NCI-H2227 treated with DMSO at 0.1 percent for 48 hours (cell line): ENCODE measurements at regions not wholly inside any gene's neighbourhood (a gene's known extent, or its start where the extent isn't known, plus 50 kb on each side); places are given as distances from the start of the nearest gene placed in this dataset.

ENCODE experiments used
- DNase-seq: peaks from one replicate; lab custom pipeline; 2025; lab: John Stamatoyannopoulos, UW

DNA sequence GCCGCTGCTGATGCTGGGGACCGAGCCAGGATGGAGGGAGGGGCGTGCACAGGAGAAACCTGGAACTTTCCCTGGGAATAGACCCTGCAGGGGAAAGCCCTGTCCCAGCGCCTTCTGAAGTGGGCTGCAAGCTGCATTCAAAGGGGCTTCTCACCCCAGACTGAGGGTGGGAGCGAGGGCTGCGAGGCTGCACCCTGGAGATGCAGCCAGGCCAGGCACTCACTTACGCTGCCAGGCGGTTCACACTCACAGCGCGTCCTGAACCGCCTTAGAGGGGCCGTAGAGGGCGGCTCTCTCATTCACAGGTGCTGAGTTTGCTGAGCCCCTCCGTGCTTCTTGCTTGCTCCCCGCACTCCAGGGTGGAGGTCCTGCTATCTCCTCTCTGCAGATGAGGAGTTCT lies 208.5 kb upstream of the C14orf180 start:
- no peak for DNase-seq

DNA sequence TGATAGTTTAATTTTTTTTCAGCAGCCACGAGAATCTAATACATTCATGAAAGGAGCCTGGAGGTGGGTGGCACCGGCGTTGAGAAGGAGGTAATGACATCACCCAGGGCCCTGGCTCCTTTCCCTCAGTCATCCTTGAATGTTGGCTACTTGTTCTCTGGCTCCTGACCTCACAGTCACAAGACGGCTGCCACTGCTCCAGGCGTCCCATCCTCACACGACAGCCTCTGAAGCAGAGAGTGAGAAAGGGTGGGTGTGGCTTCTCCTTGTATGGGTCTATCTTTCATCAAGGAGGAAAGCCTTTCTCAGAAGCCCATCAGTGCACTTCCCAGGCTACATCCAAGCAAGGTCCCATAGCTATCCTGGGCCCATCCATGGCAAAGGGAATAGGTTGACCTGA lies 207.6 kb upstream of the C14orf180 start:
- DNase-seq: no peak

GRCh38 chr14:104372390-104373054 lies 207.0 kb upstream of the C14orf180 start:
- DNase-seq: no peak

GRCh38 chr14:104373055-104373854 lies 206.3 kb upstream of the C14orf180 start:
- no peak for DNase-seq

DNA sequence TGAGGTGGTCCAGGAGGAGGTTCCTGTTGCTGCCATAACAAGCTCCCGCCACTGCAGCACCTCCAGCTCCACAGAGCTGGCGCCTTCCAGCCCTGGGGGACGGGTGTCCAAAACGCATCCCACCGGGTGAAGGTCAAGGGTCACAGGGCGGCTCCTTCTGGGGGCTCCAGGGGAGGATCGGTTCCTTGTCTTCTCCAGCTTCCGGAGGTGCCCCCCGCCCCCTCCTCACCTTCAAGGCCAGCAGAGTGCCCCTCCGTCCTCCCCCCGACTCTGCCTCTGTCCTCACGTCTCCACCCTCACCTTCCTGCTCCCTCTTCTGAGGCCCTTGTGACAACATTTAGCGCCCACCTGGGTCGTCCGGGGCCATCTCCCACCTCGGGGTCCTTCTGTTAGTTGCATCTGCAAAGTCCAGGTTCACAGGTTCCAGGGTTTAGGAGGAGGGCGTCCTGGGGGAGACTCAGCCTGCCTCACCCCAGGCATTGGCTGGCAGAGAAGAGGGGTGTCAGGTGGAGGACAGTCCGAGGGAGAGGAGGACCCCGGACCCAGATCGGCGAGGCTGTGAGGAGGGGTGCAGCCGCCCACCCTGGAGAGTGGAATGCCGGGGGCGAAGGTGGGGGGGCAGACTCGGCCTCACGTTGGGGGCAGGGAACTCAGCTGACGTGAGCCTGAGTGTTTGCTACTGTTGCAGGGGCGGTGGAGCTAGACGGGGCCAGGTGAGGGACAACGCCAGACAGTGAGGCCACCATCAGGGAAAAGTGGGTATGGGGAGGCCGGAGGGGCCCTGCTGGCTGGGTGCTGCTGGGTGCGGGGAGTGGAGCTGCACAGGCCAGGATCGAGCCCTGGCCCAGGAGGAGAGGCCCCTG lies 205.5 kb upstream of the C14orf180 start:
- no peak for DNase-seq

- no peak for DNase-seq
These were observed 204.9 kb upstream of the C14orf180 start for GRCh38 chr14:104374718-104375080.

DNA sequence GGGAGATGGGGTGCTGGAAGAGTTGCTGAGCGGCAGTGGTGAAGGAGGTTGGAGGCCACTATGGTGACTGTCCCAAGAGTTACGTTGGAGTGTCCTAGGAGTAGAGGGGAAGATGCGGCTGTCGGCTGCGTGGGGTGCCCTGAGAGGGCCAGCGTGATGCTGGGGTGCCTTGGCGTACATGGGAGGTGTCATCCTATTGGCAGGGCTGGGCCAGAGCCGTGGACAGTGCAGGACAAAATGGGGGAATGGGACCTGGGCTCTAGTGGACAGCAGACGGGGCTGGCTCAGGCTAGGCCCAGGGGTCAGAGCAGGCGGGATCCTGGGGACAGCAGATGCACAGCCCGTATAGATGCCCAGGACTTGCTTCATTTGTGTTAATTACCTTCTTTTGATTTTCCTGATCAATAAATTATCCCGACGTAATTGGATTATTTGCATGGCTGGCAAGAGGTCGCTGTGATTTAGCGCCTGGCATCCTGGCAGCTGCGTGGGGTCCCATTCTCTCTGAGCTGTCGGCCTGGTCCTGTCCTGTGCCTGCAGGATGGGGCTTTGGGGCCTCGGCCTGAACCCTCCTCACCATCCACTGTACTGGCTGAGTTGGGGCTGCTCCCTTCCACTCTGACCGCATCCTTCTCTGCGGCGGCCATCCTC lies 203.9 kb upstream of the C14orf180 start:
- DNase-seq: no peak

DNA sequence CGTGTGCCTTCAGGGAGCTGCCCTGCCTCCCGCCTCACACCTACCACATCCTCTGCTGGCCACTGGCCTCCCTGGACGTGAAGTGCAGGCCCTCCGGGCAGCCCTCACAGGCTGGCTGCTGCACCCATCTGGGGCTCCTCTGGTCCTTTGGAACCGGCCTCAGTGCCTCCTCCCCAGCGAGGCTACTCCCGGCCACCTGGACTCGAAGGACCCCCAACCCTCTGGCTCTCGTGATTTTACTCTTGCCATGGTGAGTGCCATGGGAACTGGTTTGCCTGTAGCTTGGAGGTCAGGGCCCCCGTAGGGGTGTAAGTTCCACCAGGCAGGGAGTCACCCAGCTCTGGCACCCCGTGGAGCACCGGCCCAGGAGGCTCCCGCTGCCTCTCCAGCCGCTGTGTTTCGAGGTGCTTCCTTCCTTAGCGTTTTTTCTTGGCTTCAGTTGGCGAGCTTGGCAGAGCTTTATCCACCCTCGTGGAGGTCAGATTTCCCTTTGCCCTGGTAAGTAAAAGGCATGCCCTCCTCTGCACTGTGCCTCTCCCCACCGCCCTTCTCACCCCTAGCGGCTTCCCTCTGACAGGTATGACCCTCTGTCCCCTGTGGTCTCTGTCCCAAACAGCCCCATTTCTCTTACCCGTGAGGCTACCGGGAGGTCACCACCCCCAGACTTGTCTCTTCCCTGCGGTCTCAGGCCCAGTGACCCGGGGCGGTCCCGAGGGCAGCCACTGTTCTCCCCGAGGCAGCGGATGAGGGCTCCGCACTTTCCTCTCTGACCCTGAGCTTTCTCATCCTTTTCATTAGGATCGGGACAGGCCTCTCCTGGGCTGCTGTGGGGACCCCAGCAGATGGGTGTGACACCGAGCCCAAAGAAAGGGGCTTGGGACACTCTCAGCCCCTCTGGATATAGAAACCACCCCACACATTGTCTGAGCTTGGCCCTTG lies 203.1 kb upstream of the C14orf180 start:
- DNase-seq: no peak

GRCh38 chr14:104377256-104377655 lies 202.3 kb upstream of the C14orf180 start:
- DNase-seq: no peak

DNA sequence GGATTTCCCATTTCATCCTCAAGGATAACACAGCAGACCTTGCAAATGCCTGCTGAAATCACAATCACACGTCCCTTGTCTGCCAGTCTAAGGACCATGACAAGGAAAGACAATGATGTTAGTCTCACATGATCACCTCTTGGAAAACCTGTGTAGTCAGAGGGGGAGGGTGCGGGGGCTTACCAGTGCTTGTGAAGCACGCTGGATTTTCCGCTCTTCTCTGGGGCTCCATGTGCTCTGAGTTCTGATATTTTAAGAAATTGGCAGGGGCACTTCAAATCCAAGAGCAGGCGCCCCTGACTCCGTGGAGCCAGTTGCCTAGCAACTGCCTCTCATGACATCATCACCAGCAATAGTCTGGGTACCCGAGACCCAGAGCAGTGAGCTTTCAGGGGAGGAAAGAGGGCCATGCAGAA lies 200.9 kb upstream of the C14orf180 start:
- peak; percentile 18 for DNase-seq

GRCh38 chr14:104382361-104383087 lies 197.0 kb upstream of the C14orf180 start:
- DNase-seq: no peak

GRCh38 chr14:104383088-104383995 lies 196.2 kb upstream of the C14orf180 start:
- peak; percentile 38 for DNase-seq

DNA sequence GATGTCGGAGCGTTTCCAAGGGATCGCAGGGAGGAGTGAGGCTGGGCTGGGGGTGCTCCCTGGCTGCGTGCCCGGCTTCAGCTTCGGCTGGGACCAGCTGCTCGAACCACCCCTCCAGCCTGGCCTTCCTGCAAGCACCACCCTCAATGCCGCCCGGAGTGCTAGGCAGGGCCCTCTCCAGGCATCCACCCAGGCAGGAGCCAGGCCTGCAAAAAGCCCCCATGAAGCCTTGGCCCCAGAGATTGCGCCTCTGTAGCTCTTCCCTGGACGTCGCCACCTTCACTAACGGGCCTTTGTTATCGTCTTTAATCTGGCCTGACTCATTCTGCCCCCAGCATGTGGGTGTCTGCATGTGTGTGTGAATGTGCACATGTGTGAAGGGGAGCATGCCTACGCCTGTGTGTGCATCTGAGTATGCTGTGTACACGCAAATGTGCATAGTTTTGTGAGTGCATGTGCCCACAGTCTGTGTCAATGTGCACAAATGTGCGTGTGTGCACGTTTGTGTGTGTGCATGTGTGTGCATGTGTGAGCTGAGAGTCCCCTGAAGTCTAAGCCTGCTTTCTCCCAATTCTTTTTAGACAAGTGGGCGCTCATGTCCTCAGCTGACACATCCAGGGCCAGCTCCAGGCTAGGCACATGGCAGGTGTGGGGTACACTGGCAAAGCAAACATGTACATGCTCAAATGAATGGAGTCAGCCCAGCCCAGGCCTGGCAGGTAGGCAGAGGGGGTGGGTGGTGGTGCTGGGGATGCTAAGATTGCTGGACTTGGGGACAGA lies 195.4 kb upstream of the C14orf180 start:
- peak; percentile 21 for DNase-seq

- DNase-seq: no peak
These were observed 194.8 kb upstream of the C14orf180 start for GRCh38 chr14:104384776-104385071.

DNA sequence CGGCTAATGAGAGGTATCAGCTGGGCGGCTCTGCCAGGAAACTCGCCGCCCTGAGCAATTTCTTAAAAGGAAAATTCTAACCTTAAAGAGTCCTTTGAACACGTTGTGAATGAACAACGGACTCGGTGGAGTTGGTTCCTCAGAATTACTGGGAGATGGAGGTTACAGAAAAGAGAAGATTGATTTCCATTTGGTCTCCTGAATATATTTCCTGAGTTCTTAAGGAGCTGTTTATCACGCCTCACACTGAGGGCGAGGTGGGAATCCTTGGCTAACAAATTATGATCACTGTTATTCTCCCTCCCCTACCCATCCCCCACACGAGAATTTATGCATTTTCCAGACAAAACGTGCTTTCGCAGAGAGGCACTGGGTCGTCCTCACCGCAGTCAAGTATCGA lies 194.5 kb upstream of the C14orf180 start:
- peak; percentile 60 for DNase-seq

- DNase-seq: no peak
These were observed 193.9 kb upstream of the C14orf180 start for GRCh38 chr14:104385531-104386101.

GRCh38 chr14:104386151-104386841 lies 193.3 kb upstream of the C14orf180 start:
- DNase-seq: no peak
